NCI-H2107 (cell line): ENCODE measurements at regions not wholly inside any gene's neighbourhood (a gene's known extent, or its start where the extent isn't known, plus 50 kb on each side); places are given as distances from the start of the nearest gene placed in this dataset.

Source experiments
- DNase-seq: peaks from one replicate; lab custom pipeline; 2025; lab: John Stamatoyannopoulos, UW

- DNase-seq, result no peak
These were observed 52.5 kb downstream of the EPRS1 start for GRCh38 chr1:219993554-219994433.

- DNase-seq, result no peak
These were observed 54.4 kb downstream of the EPRS1 start for GRCh38 chr1:219991919-219992318.

- no peak for DNase-seq
These were observed 54.8 kb downstream of the EPRS1 start for GRCh38 chr1:219991511-219991810.

GRCh38 chr1:219990782-219991510 is 55.4 kb downstream of the EPRS1 start:
- DNase-seq, result peak; percentile 10

- DNase-seq, result no peak
These were observed 56.5 kb downstream of the EPRS1 start for GRCh38 chr1:219989766-219990165.

GRCh38 chr1:219988818-219989217 is 57.5 kb downstream of the EPRS1 start:
- no peak for DNase-seq

- DNase-seq, result no peak
These were observed 57.9 kb downstream of the EPRS1 start for GRCh38 chr1:219988387-219988786.

GRCh38 chr1:219987325-219987724 is 59.0 kb upstream of the SLC30A10 start:
- DNase-seq, result no peak

- no peak for DNase-seq
These were observed 56.8 kb upstream of the SLC30A10 start for GRCh38 chr1:219985169-219985568.
